Activated gamma-delta T cell treated with Interleukin-2 at 50 U/mL for 16 hours (primary cell): ENCODE measurements at regions not wholly inside any gene's neighbourhood (a gene's known extent, or its start where the extent isn't known, plus 50 kb on each side); places are given as distances from the start of the nearest gene placed in this dataset.
"Not testable (repeated sequence)": the region's sequence is repeated elsewhere in the genome, so short reads cannot be mapped to it uniquely, and the experiment has no call there.

Experiments
- DNase-seq: peaks from one replicate; pipeline ENCODE4 v3.0.0-alpha.2; 2020

- not testable (repeated sequence) for DNase-seq
These were observed 143.0 kb downstream of the SPATA31A6 start for GRCh38 chr9:42326482-42326881.

- not testable (repeated sequence) for DNase-seq
These were observed 151.9 kb downstream of the SPATA31A6 start for GRCh38 chr9:42335342-42335741.

DNA sequence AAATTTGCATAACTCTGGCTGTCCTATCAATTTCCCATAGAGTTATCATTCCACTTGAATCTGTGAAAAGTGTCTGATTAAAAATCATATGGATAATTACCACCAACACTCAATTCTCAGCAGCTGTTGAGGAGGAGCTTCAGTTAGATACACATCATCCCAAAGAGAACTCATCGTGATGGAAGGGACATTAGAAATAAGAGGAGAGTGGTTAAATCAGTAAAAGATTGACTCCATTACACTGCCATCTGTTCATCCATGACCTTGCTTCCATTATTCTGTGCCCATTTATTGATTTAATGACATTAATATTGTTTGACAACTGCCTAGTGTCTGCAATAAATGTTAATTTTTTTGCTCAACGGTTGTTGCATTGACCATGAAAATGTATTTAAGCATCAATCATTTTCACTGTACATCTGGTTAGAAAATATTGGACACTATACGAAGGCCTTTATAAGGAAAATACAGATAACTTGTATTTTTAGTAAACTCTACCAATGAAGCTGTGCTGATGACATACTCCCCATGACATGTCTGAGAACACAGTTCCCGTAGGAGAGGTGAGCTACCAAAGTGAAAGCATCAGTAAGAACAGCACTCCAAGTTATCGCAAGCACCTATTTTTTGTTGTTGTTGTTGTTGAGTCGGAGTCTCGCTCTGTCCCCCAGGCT, 152.7 kb downstream of the SPATA31A6 start:
- DNase-seq, result not testable (repeated sequence)

DNA sequence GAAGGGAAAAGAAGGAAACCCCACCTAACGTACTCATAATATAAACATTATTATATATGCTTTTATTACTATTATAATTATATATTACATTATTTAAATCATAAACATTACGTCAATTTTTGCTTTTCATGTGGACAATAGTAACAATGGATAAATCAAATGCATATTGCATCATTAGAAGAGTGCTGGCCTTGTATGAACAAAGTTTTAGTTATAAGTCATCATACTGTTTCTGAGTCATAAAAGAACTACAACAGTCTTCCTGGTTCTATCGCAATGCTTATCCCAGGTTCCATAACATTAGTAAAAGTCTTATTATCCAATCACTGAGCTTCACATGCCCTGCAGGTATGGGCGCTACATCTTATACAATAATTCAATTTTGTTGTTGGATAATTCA, 154.8 kb downstream of the SPATA31A6 start:
- DNase-seq, result not testable (repeated sequence)

GRCh38 chr9:42339671-42340434, 156.4 kb downstream of the SPATA31A6 start:
- DNase-seq, result not testable (repeated sequence)

DNA sequence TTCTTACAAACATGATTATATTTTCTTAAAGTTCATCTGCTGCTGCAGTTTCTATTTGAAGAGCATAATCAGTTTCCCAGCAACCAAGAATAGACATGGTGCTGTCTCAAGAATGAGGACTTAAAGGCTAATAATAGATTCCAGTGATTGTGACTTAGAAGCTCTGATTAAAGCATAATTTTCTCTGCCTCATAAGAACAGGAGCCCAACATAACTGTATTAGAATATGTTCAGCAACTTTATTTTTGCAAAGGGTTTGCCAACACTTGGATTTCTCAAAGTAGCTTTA, 156.9 kb downstream of the SPATA31A6 start:
- not testable (repeated sequence) for DNase-seq

DNA sequence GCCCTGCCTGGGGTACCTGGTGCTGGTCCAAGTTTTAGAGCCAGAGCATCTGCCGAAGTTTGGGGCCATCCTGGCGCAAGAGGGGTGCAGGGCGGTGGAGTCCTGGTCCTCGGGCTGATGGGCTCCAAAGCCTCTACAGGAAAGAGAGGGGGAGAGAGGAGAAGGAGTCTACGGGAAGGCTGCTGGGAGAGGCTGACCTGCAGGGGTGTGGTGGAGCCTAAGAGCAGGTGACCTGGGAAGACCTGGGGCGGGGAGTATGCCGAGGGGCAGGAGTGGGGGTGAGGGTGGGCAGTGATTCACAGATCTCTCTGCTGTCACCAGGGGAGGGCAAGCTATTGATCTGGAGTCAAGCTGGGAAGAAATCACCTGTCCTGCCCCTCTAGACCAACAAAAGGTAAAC, 158.4 kb downstream of the SPATA31A6 start:
- not testable (repeated sequence) for DNase-seq

DNA sequence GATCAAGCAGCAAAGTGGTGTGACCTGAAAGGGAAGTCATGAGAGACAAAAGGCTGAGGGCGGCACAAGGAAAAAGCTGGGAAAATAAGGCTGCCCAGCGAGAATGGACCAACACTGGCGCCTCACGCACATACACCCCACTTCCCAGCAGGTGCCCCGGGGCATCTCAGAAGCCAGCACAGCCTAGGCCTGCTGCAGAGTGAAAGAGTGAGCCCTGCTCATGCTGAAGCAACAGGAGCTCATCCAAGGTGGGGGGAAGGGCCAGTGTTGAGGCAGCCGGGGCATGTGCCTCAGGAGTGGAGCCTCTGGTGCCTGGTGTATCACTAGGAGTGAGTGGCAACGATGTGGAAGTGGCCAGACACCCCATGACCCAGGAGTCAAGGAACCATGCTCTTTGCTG, 158.8 kb downstream of the SPATA31A6 start:
- DNase-seq, result not testable (repeated sequence)

- not testable (repeated sequence) for DNase-seq
These were observed 161.0 kb downstream of the SPATA31A6 start for GRCh38 chr9:42344508-42344907.

GRCh38 chr9:42346916-42347315, 163.5 kb downstream of the SPATA31A6 start:
- not testable (repeated sequence) for DNase-seq

DNA sequence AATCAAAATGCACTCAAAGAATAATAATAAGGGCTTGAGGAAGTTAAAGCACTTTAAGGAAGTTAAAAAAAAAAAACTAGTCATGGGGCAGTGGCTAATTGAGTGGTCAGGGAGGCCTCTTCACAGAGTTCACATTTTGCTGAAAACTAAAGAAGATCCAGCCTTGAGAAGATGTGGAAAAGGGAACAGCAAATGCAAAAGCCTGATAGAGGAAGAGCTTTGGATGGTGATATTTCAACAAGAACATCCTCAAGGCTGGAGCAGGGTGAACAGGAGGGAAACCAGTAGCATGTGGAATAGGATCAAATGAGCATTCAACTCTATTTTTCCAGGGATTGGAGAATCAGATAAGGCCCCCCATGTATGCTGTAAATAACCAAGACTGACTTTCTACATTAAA, 165.7 kb downstream of the SPATA31A6 start:
- DNase-seq, result not testable (repeated sequence)

GRCh38 chr9:42350412-42350811, 167.0 kb downstream of the SPATA31A6 start:
- DNase-seq, result not testable (repeated sequence)

GRCh38 chr9:42357604-42358373, 174.3 kb downstream of the SPATA31A6 start:
- not testable (repeated sequence) for DNase-seq

DNA sequence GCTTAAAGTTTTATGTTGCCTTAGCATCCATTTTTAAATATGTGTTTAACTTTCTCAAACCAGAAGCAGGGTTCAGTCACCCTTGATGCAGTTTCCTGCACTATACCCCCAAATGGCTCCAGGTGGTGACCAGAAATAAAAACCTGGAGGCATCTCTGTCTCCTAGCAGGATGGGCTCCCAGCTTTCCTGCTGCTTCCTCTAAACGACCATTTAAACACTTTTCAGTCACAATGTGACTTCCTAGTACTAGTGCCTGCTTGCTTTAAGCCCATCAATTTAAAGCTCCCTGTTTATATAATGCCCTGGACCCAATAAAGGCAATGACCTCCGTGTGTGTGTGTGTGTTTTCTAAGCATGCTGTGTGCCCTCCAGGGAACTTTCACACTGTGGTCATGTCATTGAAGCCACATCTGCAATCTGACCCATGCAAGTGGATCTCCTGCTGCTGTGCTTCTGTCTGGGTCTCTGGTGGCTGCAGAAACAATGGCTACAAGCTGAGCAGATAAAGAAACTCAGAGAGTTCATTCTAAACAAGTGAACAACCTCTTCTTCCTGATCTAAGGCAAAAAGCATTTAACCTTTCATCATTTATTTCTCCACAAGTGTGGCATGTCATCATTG, 175.3 kb downstream of the SPATA31A6 start:
- not testable (repeated sequence) for DNase-seq

DNA sequence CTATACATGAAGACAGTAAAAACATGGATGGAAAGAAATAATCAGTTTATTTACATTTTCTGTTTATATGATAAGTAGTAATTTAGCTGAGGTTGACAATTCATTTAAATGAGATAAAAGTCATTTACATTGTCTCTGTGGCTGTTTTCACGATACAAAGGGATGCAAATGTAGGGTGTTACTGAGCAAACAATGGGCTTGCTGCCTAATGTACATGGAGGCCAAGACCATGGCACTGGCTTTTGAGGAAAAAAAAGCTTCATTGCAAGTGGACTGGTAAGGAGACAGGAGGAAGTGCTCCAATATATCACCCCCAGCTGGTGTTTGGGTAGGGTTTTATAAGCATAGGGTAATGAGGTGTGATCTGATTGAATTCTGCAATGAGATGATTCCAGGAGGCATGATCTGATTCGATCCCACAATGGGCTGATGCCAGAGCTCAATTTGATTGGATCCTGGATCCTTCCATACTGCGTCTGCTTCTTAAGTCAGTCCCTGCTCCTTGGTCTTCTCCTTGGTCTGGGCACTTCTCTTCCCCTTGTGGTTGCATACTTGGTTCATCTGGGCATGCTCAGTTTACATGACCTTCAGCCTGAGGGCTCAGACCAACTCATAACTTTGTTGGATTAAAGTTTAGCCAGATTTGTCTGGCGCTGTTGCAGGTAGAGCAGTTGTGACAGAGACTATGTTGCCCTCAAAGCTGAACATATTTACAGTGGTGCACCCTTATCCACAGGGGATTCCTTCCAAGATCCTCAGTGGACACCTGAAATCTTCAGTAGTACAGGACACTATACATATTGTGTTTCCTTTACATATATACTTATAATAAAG, 181.2 kb downstream of the SPATA31A6 start:
- DNase-seq, result not testable (repeated sequence)

DNA sequence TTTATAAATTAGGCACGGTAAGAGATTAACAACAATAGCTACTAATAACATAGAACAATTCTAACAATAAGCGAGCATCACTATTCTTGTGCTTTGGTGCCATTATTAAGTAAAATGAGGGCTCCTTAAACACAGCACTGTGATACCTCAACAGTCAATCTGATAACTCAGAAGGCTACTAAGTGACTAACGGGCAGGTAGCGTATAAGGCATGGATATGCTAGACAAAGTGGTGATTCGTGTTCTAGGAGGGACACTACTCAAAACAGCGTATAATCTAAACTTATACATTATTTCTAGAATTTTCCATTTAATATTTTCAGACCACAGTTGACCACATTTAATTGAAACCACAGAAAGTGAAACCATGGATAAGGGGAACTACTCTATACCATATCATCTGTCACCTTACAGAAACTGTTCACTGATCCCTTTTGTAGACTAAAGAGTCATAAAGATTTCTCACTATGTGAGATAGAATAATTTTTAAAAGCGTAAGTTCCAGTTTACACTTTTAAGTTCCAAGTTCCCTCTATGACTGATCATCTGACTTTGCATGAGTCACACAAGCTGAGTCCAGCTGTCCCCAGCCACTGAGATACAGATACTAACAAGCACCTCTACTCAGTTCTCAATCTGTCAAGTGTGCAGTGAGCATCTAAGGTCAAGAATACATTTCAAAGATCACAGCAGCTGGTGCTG, 181.9 kb downstream of the SPATA31A6 start:
- DNase-seq, result not testable (repeated sequence)

GRCh38 chr9:42368279-42368881, 184.9 kb downstream of the SPATA31A6 start:
- DNase-seq, result not testable (repeated sequence)

GRCh38 chr9:42370172-42370571, 186.7 kb downstream of the SPATA31A6 start:
- DNase-seq, result not testable (repeated sequence)

DNA sequence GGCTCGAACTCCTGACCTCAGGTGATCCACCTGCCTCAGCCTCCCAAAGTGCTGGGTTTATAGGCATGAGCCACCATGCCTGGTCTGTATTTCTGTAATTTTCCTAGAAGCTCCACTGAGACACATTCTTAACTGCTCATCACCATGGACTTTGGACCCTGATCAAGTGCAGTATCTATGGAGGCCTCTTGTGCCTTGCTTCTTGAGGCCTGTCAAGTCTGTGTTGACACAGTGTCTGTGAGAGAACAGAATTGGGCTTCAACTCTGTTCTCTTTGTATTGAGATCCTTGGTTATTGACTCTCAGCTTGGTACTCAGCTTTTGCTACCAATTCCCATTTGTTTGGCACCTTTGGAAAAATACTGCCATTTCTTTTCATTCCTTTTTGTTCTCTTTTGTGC, 188.0 kb downstream of the SPATA31A6 start:
- DNase-seq, result not testable (repeated sequence)

DNA sequence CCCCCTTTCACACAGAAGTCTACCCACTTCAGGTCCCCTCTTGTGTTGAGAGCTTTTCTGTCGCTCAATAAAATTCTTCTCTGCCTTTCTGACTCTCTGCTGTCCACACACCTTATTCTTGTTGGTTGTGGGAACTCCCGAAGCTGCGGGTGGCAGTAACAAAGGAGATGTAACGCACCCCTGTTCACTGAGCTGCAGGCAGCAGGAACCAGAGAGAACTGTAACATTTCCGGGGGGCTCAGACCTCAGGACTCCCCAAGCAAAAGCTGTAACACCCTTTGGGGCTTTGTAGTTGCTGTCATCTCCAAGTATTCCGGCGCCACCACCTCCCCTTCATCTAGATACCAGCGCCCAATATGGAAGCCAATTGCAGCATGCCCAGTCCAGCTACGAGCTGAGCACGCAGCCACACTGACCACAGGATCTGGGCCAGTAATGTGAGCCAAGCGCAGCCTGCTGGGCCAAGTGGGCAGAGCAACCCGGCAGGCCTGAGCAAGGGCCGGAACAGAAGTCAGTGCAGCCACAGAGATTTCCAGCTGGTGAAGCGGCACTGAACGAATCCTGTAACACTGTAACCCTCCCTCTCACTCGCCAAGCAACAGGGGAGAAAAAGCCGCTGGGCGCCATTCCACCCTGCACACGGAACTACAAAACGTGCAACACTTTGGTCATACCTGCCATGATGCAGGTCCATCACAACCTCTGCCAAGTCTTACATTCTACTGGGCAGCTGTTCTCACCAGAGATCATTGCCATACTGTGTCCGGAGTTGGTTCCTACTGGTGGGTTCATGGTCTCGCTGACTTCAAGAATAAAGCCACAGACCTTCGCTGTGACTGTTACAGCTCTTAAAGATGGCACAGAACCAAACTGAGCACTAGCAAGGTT, 194.3 kb downstream of the SPATA31A6 start:
- not testable (repeated sequence) for DNase-seq
